H1 (cell line): ENCODE measurements at regions not wholly inside any gene's neighbourhood (a gene's known extent, or its start where the extent isn't known, plus 50 kb on each side); places are given as distances from the start of the nearest gene placed in this dataset.

ENCODE experiments used
- BRCA1 ChIP-seq: IDR thresholded peaks from 2 replicates; pipeline ENCODE4 v1.6.1; 2012; ENCODE audit warnings: low read depth, low read length, improper control_type of control experiment
- CHD7 ChIP-seq: fragments of 300-600 bp; sonication (generic); IDR thresholded peaks from 2 replicates; pipeline ENCODE4 v1.7.1; 2012; ENCODE audit warnings: low read length, moderate library complexity, mild to moderate bottlenecking, inconsistent platforms; ENCODE audit not compliant: insufficient replicate concordance
- EZH2 ChIP-seq: fragments of 200-600 bp; sonication (generic); IDR thresholded peaks from 2 replicates; pipeline ENCODE4 v1.7.1; 2012; ENCODE audit warnings: low read depth, mild to moderate bottlenecking, moderate library complexity, low read length, inconsistent platforms; ENCODE audit not compliant: severe bottlenecking
- FOSL1 ChIP-seq: IDR thresholded peaks from 2 replicates; pipeline ENCODE4 v1.6.1; 2011; ENCODE audit warnings: mild to moderate bottlenecking, low read depth, low read length, moderate library complexity; ENCODE audit not compliant: insufficient read depth
- HDAC2 ChIP-seq, 2 experiments: fragments of 300-600 bp in 1 of 2; sonication (generic) in 1 of 2; IDR thresholded peaks; 2 replicates each; pipeline ENCODE4 v1.6.1; 2011 to 2012; ENCODE audit warnings: low read depth in 2 of 2, low read length in 2 of 2, mild to moderate bottlenecking in 2 of 2, moderate library complexity in 2 of 2, borderline replicate concordance in 1 of 2, inconsistent platforms in 1 of 2
- SAP30 ChIP-seq: fragments of 300-600 bp; sonication (generic); IDR thresholded peaks from 2 replicates; pipeline ENCODE4 v1.7.1; 2012; ENCODE audit warnings: low read length, moderate library complexity, mild to moderate bottlenecking, inconsistent platforms; ENCODE audit not compliant: insufficient read depth, insufficient replicate concordance
- SIN3A ChIP-seq, 2 experiments: IDR thresholded peaks in 1 of 2; conservative IDR thresholded peaks in 1 of 2; 2 replicates each; pipeline ENCODE4 v1.6.1; 2011 to 2012; ENCODE audit warnings: low read length in 2 of 2, improper control_type of control experiment in 1 of 2, low read depth in 1 of 2, mild to moderate bottlenecking in 1 of 2
- TAF1 ChIP-seq: IDR thresholded peaks from 2 replicates; pipeline ENCODE4 v1.6.1; 2011; ENCODE audit warnings: mild to moderate bottlenecking, low read depth, low read length
- YY1 ChIP-seq: IDR thresholded peaks from 2 replicates; pipeline ENCODE4 v1.6.1; 2011; ENCODE audit warnings: low read depth, mild to moderate bottlenecking, low read length

GRCh38 chr11:43579171-43579918 lies 101.2 kb upstream of the HSD17B12 start (continued):
- TF ChIP-seq CHD7 (no peak), SAP30 (no peak), YY1 (no peak), SIN3A (conservative IDR thresholded peaks at IDR 0.05 in 1 of 2, IDR thresholded peaks at IDR 0.05 in 1 of 2; ENCODE audit: low read depth in 1 of 2, low read length in 2 of 2) (0 out of 4 replicates have a peak, but pooled peaks have one; percentile 21 to 56), TAF1 (peak; percentile 69; the same call in 1 of the 2 replicates), FOSL1 (no peak), BRCA1 (no peak), EZH2 (no peak), HDAC2 (IDR thresholded peaks at IDR 0.05; ENCODE audit: borderline replicate concordance in 1 of 2, low read depth in 2 of 2, low read length in 2 of 2) (peak in 1 of 2 experiments; percentile 81; a peak in 1 of 4 replicates)
